ENCODE measurements at regions not wholly inside any gene's neighbourhood (a gene's known extent, or its start where the extent isn't known, plus 50 kb on each side); places are given as distances from the start of the nearest gene placed in this dataset.

DNA sequence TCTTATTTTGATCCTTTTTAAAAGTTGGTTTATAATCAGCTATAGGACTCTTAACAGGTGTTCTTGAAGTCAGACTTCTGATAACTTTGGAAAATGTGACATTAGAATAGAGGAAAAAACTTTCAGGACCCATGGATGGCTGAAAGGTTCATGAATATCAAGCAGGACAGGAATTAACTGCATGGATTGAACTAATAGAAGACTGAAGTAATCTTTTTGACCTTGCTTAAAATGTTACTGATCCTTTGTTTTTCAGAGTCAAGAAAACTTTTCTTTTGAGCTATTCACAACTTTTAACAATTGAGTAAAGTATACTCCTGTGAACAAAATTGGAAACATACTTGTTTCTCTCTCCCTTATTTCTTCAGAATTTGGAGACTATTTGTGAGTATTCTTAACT is 79.2 kb downstream of the PLK2 start:
- TF ChIP-seq FOXA1 (IDR thresholded peaks at IDR 0.05) (no peak), RXRA (IDR thresholded peaks at IDR 0.05) (no peak), JUND (IDR thresholded peaks at IDR 0.05) (no peak), HNF4G (IDR thresholded peaks at IDR 0.05) (no peak), NR2F2 (IDR thresholded peaks at IDR 0.05) (no peak), EGR1 (IDR thresholded peaks at IDR 0.05; ENCODE audit: low read depth in 2 of 2) (no peak), YY1 (IDR thresholded peaks at IDR 0.05) (no peak), GABPA (IDR thresholded peaks at IDR 0.05 in 1 of 2, conservative IDR thresholded peaks at IDR 0.05 in 1 of 2) (no peak), SP1 (IDR thresholded peaks at IDR 0.05) (no peak), FOXA2 (IDR thresholded peaks at IDR 0.05) (no peak), TAF1 (conservative IDR thresholded peaks at IDR 0.05) (no peak), RAD21 (IDR thresholded peaks at IDR 0.05) (no peak), HNF4A (conservative IDR thresholded peaks at IDR 0.05) (no peak)
- TF ChIP-seq, protein P1, sequence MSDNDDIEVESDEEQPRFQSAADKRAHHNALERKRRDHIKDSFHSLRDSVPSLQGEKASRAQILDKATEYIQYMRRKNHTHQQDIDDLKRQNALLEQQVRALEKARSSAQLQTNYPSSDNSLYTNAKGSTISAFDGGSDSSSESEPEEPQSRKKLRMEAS (IDR thresholded peaks at IDR 0.05) = no peak
- TF ChIP-seq, protein P2, sequence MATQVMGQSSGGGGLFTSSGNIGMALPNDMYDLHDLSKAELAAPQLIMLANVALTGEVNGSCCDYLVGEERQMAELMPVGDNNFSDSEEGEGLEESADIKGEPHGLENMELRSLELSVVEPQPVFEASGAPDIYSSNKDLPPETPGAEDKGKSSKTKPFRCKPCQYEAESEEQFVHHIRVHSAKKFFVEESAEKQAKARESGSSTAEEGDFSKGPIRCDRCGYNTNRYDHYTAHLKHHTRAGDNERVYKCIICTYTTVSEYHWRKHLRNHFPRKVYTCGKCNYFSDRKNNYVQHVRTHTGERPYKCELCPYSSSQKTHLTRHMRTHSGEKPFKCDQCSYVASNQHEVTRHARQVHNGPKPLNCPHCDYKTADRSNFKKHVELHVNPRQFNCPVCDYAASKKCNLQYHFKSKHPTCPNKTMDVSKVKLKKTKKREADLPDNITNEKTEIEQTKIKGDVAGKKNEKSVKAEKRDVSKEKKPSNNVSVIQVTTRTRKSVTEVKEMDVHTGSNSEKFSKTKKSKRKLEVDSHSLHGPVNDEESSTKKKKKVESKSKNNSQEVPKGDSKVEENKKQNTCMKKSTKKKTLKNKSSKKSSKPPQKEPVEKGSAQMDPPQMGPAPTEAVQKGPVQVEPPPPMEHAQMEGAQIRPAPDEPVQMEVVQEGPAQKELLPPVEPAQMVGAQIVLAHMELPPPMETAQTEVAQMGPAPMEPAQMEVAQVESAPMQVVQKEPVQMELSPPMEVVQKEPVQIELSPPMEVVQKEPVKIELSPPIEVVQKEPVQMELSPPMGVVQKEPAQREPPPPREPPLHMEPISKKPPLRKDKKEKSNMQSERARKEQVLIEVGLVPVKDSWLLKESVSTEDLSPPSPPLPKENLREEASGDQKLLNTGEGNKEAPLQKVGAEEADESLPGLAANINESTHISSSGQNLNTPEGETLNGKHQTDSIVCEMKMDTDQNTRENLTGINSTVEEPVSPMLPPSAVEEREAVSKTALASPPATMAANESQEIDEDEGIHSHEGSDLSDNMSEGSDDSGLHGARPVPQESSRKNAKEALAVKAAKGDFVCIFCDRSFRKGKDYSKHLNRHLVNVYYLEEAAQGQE (IDR thresholded peaks at IDR 0.05) = no peak
- TF ChIP-seq, protein P3, sequence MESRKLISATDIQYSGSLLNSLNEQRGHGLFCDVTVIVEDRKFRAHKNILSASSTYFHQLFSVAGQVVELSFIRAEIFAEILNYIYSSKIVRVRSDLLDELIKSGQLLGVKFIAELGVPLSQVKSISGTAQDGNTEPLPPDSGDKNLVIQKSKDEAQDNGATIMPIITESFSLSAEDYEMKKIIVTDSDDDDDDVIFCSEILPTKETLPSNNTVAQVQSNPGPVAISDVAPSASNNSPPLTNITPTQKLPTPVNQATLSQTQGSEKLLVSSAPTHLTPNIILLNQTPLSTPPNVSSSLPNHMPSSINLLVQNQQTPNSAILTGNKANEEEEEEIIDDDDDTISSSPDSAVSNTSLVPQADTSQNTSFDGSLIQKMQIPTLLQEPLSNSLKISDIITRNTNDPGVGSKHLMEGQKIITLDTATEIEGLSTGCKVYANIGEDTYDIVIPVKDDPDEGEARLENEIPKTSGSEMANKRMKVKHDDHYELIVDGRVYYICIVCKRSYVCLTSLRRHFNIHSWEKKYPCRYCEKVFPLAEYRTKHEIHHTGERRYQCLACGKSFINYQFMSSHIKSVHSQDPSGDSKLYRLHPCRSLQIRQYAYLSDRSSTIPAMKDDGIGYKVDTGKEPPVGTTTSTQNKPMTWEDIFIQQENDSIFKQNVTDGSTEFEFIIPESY (IDR thresholded peaks at IDR 0.05) = no peak
- TF ChIP-seq, protein P4, sequence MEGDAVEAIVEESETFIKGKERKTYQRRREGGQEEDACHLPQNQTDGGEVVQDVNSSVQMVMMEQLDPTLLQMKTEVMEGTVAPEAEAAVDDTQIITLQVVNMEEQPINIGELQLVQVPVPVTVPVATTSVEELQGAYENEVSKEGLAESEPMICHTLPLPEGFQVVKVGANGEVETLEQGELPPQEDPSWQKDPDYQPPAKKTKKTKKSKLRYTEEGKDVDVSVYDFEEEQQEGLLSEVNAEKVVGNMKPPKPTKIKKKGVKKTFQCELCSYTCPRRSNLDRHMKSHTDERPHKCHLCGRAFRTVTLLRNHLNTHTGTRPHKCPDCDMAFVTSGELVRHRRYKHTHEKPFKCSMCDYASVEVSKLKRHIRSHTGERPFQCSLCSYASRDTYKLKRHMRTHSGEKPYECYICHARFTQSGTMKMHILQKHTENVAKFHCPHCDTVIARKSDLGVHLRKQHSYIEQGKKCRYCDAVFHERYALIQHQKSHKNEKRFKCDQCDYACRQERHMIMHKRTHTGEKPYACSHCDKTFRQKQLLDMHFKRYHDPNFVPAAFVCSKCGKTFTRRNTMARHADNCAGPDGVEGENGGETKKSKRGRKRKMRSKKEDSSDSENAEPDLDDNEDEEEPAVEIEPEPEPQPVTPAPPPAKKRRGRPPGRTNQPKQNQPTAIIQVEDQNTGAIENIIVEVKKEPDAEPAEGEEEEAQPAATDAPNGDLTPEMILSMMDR (IDR thresholded peaks at IDR 0.05; ENCODE audit: low read depth, low read length, missing input control) = no peak
- TF ChIP-seq, protein P5, sequence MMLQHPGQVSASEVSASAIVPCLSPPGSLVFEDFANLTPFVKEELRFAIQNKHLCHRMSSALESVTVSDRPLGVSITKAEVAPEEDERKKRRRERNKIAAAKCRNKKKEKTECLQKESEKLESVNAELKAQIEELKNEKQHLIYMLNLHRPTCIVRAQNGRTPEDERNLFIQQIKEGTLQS (IDR thresholded peaks at IDR 0.05) = no peak
- H3K36me3 ChIP-seq (ENCODE audit: control insufficient read depth in 4 of 4, insufficient read depth in 3 of 4, low read depth in 1 of 4, low read length in 3 of 4) = no peaks in the 10 kb centered on the region

More for the DNA sequence above, 79.2 kb downstream of the PLK2 start:
- Histone ChIP-seq H3K27ac (ENCODE audit: low read depth in 1 of 2, low read length in 2 of 2) (no peak overlapping the region), H3K27me3 (ENCODE audit: control insufficient read depth in 4 of 4, insufficient read depth in 4 of 4, low read length in 3 of 4) (no peaks in the 10 kb centered on the region), H3K9me3 (ENCODE audit: control insufficient read depth in 4 of 4, low read length in 3 of 4) (peaks cover 0 to 9% (median 2%) of the 10 kb centered on the region in 4 donors), H3K4me1 (ENCODE audit: control insufficient read depth in 4 of 4, insufficient read depth in 4 of 4, low read length in 3 of 4) (no peaks in the 10 kb centered on the region), H3K9ac (ENCODE audit: low read depth in 1 of 2, low read length in 2 of 2) (no peak overlapping the region), H3K4me3 (ENCODE audit: low read depth in 1 of 3, low read length in 3 of 3) (no peak overlapping the region)
- no peak for DNase-seq (ENCODE audit: low spot score)

All from liver (tissue), 7 donors.